ENCODE measurements at regions not wholly inside any gene's neighbourhood (a gene's known extent, or its start where the extent isn't known, plus 50 kb on each side); places are given as distances from the start of the nearest gene placed in this dataset.
"Not testable (repeated sequence)": the region's sequence is repeated elsewhere in the genome, so short reads cannot be mapped to it uniquely, and the experiment has no call there.

DNA sequence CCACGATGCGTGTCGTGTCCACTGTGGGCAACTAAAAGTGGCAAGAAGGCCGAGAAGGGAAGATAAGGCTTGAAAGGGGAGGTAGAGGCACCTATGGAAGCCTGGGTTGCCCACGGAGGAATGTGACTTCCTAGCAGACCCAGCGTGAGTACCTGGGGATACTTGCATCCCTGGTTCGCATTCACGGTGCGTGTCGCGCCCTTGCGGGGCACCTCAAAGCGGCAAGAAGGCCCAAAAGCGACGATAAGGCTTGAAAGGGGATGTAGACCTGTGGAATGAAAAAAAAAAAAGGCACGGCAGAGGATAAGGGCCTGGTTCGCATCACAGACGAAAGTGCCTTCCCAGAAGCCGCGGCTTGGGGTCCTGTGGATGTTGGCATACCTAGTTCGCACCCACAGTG is 282.9 kb downstream of the ALG10 start:
- Histone ChIP-seq H3K9me3 (ENCODE audit: control insufficient read depth, insufficient read depth, low read depth, low read length) (peaks cover 91% of the 10 kb centered on the region), H3K4me3 (ENCODE audit: low read depth, low read length) (no peak overlapping the region), H3K27ac (ENCODE audit: low read depth, low read length) (no peak overlapping the region), H3K36me3 (ENCODE audit: control insufficient read depth, insufficient read depth, low read length) (no peaks in the 10 kb centered on the region), H3K4me1 (ENCODE audit: control insufficient read depth, insufficient read depth, low read length) (no peaks in the 10 kb centered on the region), H3K9ac (ENCODE audit: low read length) (no peak overlapping the region), H3K27me3 (ENCODE audit: control insufficient read depth, insufficient read depth, low read length) (no peaks in the 10 kb centered on the region)

DNA sequence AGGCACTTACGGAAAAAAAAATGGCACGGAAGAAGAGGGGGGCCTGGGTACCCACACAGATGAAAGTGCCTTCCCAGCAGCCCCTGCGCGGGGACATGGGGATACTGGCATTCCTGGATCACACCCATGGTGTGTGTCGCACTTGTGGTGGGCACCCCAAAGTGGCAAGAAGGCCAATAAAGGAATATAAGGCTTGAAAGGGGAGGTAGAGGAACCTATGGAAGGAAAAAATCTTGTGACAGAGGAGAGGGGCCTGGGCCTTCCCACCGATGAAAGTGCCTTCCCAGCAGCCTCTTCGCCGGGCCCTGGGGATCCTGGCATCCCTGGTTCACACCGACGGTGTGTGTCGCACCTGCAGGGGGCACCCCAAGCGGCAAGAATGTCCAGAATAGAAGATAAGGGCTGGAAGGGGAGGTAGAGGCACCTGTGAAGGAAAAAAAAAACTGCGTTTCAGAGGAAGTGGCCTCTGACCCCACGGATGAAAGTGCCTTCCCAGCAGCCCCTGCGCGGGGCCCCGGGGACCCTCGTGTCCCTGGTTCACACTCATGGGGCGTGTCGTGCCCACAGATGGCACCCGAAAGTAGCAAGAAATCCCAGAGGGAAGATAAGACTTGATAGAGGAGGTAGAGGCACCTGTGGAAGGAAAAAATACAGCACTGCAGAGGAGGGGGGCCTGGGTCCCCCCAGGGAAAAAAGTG is 284.0 kb downstream of the ALG10 start:
- H3K27ac ChIP-seq (ENCODE audit: low read depth, low read length): no peak overlapping the region
- no peak overlapping the region for H3K9ac ChIP-seq (ENCODE audit: low read length)
- H3K27me3 ChIP-seq (ENCODE audit: control insufficient read depth, insufficient read depth, low read length): no peaks in the 10 kb centered on the region; the same call in 1 of the 2 replicates
- no peaks in the 10 kb centered on the region for H3K36me3 ChIP-seq (ENCODE audit: control insufficient read depth, insufficient read depth, low read length)
- H3K9me3 ChIP-seq (ENCODE audit: control insufficient read depth, insufficient read depth, low read depth, low read length): peaks cover 90% of the 10 kb centered on the region
- no peak overlapping the region for H3K4me3 ChIP-seq (ENCODE audit: low read depth, low read length)
- no peaks in the 10 kb centered on the region for H3K4me1 ChIP-seq (ENCODE audit: control insufficient read depth, insufficient read depth, low read length)

DNA sequence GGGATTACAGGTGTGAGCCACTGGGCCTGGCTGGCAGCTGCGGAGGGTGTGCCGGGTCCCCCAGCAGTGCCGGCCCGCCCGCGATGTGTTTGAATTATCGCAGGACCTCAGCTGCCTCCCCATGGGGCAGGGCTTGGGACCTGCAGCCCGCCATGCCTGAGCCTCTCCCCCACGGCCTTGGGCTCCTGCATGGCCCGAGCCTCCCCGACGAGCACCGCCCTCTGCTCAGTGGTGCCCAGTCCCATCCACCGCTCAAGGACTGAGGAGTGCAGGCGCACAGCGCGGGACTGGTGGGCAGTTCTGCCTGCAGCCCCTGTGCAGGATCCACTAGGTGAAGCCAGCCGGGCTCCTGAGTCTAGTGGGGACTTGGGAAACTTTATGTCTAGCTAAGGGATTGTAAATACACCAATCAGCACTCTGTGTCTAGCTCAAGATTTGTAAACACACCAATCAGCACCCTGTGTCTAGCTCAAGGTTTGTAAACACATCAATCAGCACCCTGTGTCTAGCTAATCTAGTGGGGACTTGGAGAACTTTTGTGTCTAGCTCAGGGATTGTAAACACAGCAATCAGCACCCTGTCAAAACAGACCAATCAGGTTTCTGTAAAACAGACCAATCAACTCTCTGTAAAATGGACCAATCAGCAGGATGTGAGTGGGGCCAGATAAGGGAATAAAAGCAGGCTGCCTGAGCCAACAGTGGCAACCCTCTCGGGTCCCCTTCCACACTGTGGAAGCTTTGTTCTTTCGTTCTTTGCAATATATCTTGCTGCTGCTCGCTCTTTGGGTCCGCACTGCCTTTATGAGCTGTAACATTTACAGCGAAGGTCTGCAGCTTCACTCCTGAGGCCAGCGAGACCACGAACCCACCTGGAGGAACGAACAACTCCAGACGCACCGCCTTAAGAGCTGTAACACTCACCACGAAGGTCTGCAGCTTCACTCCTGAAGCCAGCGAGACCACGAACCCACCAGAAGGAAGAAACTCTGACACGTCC is 287.8 kb downstream of the ALG10 start:
- not testable (repeated sequence) for H3K36me3 ChIP-seq (ENCODE audit: control insufficient read depth, insufficient read depth, low read length); H3K4me3 ChIP-seq (ENCODE audit: low read depth, low read length); H3K27ac ChIP-seq (ENCODE audit: low read depth, low read length); H3K9ac ChIP-seq (ENCODE audit: low read length); H3K27me3 ChIP-seq (ENCODE audit: control insufficient read depth, insufficient read depth, low read length); H3K4me1 ChIP-seq (ENCODE audit: control insufficient read depth, insufficient read depth, low read length)
- peaks cover 90% of the 10 kb centered on the region for H3K9me3 ChIP-seq (ENCODE audit: control insufficient read depth, insufficient read depth, low read depth, low read length)

DNA sequence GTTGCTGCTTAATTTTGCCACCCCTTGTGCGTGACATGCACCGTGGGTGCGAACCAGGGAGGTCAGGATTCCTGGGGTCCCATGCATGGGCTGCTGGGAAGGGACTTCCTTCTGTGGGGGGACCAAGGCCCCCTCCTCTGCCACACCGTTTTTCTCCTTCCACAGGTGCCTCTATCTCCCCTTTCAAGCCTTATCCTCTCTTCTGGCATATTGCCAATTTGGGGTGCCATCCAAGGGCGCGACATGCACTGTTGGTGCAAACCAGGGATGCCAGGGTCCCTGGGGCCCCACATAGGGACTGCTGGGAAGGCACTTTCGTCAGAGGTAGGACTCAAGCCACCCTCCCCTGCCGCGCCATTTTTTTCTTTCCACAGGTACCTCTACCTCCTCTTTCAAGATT is 289.0 kb downstream of the ALG10 start:
- Histone ChIP-seq H3K27me3 (ENCODE audit: control insufficient read depth, insufficient read depth, low read length) (no peaks in the 10 kb centered on the region; the same call in 1 of the 2 replicates), H3K9me3 (ENCODE audit: control insufficient read depth, insufficient read depth, low read depth, low read length) (peaks cover 94% of the 10 kb centered on the region; the same call in 1 of the 2 replicates), H3K36me3 (ENCODE audit: control insufficient read depth, insufficient read depth, low read length) (no peaks in the 10 kb centered on the region), H3K4me3 (ENCODE audit: low read depth, low read length) (no peak overlapping the region), H3K27ac (ENCODE audit: low read depth, low read length) (no peak overlapping the region), H3K4me1 (ENCODE audit: control insufficient read depth, insufficient read depth, low read length) (no peaks in the 10 kb centered on the region), H3K9ac (ENCODE audit: low read length) (no peak overlapping the region)

DNA sequence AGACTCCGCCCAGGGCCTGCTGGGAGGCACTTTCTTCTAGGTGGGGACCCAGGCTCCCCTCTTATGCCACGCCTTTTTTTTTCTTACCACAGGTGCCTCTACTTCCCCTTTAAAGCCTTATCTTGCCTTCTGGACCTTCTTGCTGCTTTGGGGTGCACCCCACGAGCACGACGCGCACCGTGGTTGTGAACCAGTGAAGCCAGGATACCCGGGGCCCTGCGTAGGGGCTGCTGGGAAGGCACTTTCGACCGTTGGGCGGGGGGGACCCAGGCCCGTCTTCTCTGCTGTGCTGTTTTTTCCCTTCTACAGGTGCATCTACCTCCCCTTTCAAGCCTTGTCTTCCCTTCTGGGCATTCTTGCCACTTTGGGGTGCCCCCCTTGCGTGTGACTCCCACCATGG is 305.4 kb downstream of the ALG10 start:
- Histone ChIP-seq H3K27me3 (ENCODE audit: control insufficient read depth, insufficient read depth, low read length) (no peaks in the 10 kb centered on the region; the same call in 1 of the 2 replicates), H3K27ac (ENCODE audit: low read depth, low read length) (no peak overlapping the region), H3K4me1 (ENCODE audit: control insufficient read depth, insufficient read depth, low read length) (no peaks in the 10 kb centered on the region), H3K36me3 (ENCODE audit: control insufficient read depth, insufficient read depth, low read length) (no peaks in the 10 kb centered on the region), H3K9ac (ENCODE audit: low read length) (no peak overlapping the region), H3K4me3 (ENCODE audit: low read depth, low read length) (no peak overlapping the region), H3K9me3 (ENCODE audit: control insufficient read depth, insufficient read depth, low read depth, low read length) (peaks cover 99% of the 10 kb centered on the region; the same call in 1 of the 2 replicates)

DNA sequence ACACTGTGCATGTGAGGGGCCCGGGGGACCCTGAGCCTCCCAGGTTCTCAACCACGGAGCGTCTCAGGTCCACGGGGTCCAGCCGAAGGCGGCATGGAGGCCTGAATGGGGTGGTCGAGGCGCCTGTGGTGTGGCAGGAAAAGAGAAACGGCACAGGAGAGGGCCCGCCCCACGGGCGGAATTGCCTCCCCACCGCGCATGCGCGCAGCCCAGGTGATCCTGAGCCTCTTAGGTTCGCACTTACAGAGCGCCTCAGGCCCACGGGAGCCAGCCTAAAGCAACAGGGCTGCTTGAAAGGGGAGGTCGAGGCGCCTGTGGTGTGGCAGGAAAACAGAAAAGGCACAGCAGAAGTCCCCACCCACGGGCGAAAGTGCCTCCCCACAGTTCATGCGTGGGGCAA is 311.0 kb downstream of the ALG10 start:
- Histone ChIP-seq H3K9ac (ENCODE audit: low read length) (no peak overlapping the region), H3K27ac (ENCODE audit: low read depth, low read length) (no peak overlapping the region)

DNA sequence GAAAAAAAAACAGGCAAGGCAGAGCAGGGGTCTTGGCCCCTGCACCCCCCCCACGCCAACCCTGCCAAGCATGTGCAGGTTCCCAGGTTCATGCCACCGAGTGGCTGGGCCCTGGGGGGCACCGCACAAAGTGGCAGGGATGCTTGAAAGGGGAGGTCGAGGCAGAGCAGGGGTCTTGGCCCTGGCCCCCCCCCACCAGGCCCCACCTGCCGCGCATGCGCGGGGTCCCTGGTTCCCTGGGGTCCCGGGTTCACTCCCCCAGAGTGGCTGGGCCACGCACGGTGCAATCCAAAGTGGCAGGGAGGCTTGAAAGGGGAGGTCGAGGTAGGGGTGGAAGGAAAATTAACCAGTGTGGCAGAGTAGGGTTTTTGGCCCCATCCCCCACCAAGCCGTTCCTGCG is 312.2 kb downstream of the ALG10 start:
- peaks cover 82% of the 10 kb centered on the region; the same call in 1 of the 2 replicates for H3K9me3 ChIP-seq (ENCODE audit: control insufficient read depth, insufficient read depth, low read depth, low read length)
- H3K27ac ChIP-seq (ENCODE audit: low read depth, low read length): no peak overlapping the region
- no peak overlapping the region for H3K9ac ChIP-seq (ENCODE audit: low read length)
- peaks cover 48% of the 10 kb centered on the region; the same call in 1 of the 2 replicates for H3K27me3 ChIP-seq (ENCODE audit: control insufficient read depth, insufficient read depth, low read length)
- no peaks in the 10 kb centered on the region for H3K4me1 ChIP-seq (ENCODE audit: control insufficient read depth, insufficient read depth, low read length)
- no peaks in the 10 kb centered on the region for H3K36me3 ChIP-seq (ENCODE audit: control insufficient read depth, insufficient read depth, low read length)
- H3K4me3 ChIP-seq (ENCODE audit: low read depth, low read length): no peak overlapping the region

More for the DNA sequence above, 311.0 kb downstream of the ALG10 start:
- Histone ChIP-seq H3K36me3 (ENCODE audit: control insufficient read depth, insufficient read depth, low read length) (no peaks in the 10 kb centered on the region), H3K9me3 (ENCODE audit: control insufficient read depth, insufficient read depth, low read depth, low read length) (peaks cover 82% of the 10 kb centered on the region; the same call in 1 of the 2 replicates), H3K4me1 (ENCODE audit: control insufficient read depth, insufficient read depth, low read length) (no peaks in the 10 kb centered on the region), H3K27me3 (ENCODE audit: control insufficient read depth, insufficient read depth, low read length) (peaks cover 36% of the 10 kb centered on the region; the same call in 1 of the 2 replicates), H3K4me3 (ENCODE audit: low read depth, low read length) (no peak overlapping the region)

DNA sequence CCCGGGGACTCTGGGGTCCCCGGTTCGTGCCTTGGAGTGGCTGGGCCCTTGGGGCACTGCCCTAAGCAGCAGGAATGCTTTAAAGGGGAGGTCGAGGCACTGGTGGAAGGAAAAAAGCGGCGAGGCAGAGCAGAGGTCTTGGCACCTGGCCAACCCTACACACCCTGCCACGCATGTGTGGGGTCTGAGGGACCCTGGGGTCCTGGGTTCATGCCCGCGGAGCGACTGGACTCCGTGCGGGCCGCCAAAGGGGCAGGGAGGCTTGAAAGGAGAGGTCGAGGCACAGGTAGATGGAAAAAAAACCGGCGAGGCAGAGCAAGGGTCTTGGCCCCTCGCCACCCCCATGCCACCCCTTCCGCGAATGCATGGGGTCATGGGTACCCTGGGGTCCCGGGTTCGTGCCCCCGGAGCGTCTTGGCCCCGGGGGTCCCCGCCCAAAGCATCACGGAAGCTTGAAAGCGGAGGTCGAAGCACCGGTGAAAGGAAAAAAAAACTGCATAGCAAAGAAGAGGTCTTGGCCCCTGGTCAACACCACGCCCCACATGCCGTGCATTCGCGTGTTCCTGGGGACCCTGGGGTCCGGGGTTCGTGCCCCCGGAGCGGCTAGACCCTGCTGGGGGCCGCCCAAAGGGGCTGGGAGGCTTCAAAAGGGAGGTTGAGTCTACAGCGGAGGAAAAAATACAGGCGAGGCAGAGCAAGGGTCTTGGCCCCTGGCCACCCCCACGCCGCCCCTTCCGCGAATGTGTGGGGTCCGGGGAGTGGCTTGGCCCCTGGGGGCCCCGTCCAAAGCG is 312.9 kb downstream of the ALG10 start:
- Histone ChIP-seq H3K9me3 (ENCODE audit: control insufficient read depth, insufficient read depth, low read depth, low read length) (peaks cover 82% of the 10 kb centered on the region; the same call in 1 of the 2 replicates), H3K4me3 (ENCODE audit: low read depth, low read length) (no peak overlapping the region), H3K27ac (ENCODE audit: low read depth, low read length) (no peak overlapping the region), H3K4me1 (ENCODE audit: control insufficient read depth, insufficient read depth, low read length) (no peaks in the 10 kb centered on the region), H3K9ac (ENCODE audit: low read length) (no peak overlapping the region), H3K36me3 (ENCODE audit: control insufficient read depth, insufficient read depth, low read length) (no peaks in the 10 kb centered on the region), H3K27me3 (ENCODE audit: control insufficient read depth, insufficient read depth, low read length) (peaks cover 54% of the 10 kb centered on the region; the same call in 1 of the 2 replicates)

DNA sequence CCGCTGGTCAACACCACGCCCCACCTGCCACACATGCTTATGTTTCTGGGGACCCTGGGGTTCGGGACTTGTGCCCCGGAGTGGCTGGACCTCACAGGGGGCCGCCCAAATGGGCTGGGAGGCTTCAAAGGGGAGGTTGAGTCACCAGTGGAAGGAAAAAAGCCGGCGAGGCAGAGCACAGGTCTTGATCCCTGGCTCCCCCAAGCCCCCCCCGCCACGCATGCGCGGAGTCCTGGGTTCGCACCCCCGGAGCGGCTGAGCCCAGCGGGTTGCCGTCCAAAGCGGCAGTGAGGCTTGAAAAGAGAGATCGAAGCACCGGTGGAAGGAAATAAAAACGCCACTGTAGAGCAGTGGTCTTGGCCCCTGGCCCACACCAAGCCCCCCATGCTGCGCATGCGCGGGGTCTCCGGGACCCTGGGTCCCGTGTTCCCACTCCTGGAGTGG is 313.5 kb downstream of the ALG10 start:
- Histone ChIP-seq H3K36me3 (ENCODE audit: control insufficient read depth, insufficient read depth, low read length) (no peaks in the 10 kb centered on the region), H3K9ac (ENCODE audit: low read length) (no peak overlapping the region), H3K27me3 (ENCODE audit: control insufficient read depth, insufficient read depth, low read length) (peaks cover 61% of the 10 kb centered on the region), H3K4me1 (ENCODE audit: control insufficient read depth, insufficient read depth, low read length) (no peaks in the 10 kb centered on the region), H3K4me3 (ENCODE audit: low read depth, low read length) (no peak overlapping the region), H3K9me3 (ENCODE audit: control insufficient read depth, insufficient read depth, low read depth, low read length) (peaks cover 81% of the 10 kb centered on the region; the same call in 1 of the 2 replicates), H3K27ac (ENCODE audit: low read depth, low read length) (no peak overlapping the region)

DNA sequence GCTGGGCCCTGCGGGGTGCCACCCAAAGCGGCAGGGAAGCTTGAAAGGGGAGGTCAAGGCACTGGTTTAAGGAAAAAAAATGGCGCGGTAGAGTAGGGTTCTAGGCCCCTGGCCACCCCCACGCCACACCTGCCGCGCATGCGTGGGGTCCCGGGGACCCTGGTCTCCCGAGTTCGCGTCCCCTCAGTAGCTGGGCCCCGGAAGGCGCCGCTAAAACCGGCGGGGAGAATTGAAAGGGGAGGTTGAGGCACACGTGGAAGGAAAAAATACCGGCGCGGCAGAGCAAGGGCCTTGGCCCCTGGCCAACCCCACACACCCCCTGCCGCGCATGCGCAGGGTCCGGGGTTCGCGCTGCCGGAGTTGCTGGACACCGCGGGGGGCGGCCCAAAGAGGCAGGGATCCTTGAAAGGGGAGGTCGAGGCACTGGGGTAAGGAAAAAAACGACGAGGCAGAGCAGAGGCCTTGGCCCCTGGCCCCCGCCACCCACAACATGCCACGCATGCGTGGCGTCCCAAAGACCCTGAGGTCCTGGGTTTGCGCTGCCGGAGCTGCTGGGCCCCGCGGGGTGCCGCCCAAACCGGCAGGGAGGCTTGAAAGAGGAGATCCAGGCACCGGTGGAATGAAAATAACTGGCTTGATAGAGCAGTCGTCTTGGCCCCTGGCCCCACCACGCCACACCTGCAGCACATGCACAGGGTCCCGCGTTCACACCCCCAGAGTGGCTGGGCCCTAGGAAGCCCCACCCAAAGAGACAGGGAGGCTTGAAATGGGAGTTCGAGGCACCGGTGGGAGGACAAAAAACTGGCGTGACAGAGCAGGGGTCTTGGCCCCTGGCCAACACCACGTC is 314.5 kb downstream of the ALG10 start:
- Histone ChIP-seq H3K36me3 (ENCODE audit: control insufficient read depth, insufficient read depth, low read length) (no peaks in the 10 kb centered on the region), H3K4me1 (ENCODE audit: control insufficient read depth, insufficient read depth, low read length) (no peaks in the 10 kb centered on the region), H3K27ac (ENCODE audit: low read depth, low read length) (no peak overlapping the region), H3K27me3 (ENCODE audit: control insufficient read depth, insufficient read depth, low read length) (peaks cover 71% of the 10 kb centered on the region), H3K9ac (ENCODE audit: low read length) (no peak overlapping the region), H3K4me3 (ENCODE audit: low read depth, low read length) (no peak overlapping the region), H3K9me3 (ENCODE audit: control insufficient read depth, insufficient read depth, low read depth, low read length) (peaks cover 74% of the 10 kb centered on the region; the same call in 1 of the 2 replicates)
